Colonic mucosa (tissue), 4 donors: ENCODE measurements at regions not wholly inside any gene's neighbourhood (a gene's known extent, or its start where the extent isn't known, plus 50 kb on each side); places are given as distances from the start of the nearest gene placed in this dataset.

Source experiments
- DNase-seq: peaks from one replicate; pipeline ENCODE4 v3.0.0-alpha.2; 2020
- H3K27ac ChIP-seq: fragments of 200-600 bp; one replicate; pipeline ENCODE4 v1.8.0; 2021
- H3K27me3 ChIP-seq: fragments of 200-600 bp; one replicate; pipeline ENCODE4 v1.8.0; 2021
- H3K36me3 ChIP-seq: fragments of 200-600 bp; one replicate; pipeline ENCODE4 v1.8.0; 2021
- H3K4me1 ChIP-seq: fragments of 200-600 bp; one replicate; pipeline ENCODE4 v1.8.0; 2021; ENCODE audit warnings: mild to moderate bottlenecking
- H3K4me3 ChIP-seq: fragments of 200-600 bp; one replicate; pipeline ENCODE4 v1.8.0; 2021
- H3K9ac ChIP-seq, 2 donors: one replicate each; pipeline ENCODE4 v1.7.0; 2013; ENCODE audit warnings: control low read depth in 2 of 2, low read depth in 2 of 2, low read length in 2 of 2
- H3K9me3 ChIP-seq: fragments of 200-600 bp; one replicate; pipeline ENCODE4 v1.8.0; 2021
- intact Hi-C: fragments of 100-400 bp; cut with DNase I; formaldehyde crosslinking; loops from one replicate; pipeline ENCODE4 v1.14.1; 2022
- TF ChIP-seq, protein P1 (sequence below): fragments of 200-600 bp; IDR thresholded peaks from one replicate; pipeline ENCODE4 v1.8.0; 2022; ENCODE audit warnings: antibody characterized with exemption, mild to moderate bottlenecking
- donor health status: healthy.
- donor health status: DM: no; HTN: no; CAD: no.
- donor health status: DM: no; HTN: no; CAD: no.

DNA sequence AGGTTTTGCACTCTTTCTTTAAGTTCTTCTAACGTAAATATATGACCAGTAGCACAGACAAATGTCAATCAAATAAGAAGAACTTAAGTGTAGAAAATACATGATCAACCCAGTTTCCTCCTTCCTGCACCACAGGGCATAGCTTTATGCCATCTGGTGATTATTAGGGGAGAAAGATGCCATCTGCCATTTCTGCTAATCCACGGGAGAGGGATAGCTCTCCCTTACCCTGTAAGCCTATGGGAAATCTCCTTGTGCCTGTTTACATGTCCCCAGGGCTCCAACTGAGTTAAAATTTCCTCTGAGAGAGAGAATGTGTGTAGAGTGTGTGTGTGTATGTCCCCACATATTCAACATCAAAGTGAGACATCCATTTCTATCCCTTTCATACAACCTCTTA lies 135.9 kb downstream of the RSL24D1 start:
- intact Hi-C loops: no loop called here
- DNase-seq: no peak
- Histone ChIP-seq H3K9me3 (no peaks in the 10 kb centered on the region), H3K9ac (no peak overlapping the region), H3K4me3 (no peak overlapping the region), H3K27me3 (no peaks in the 10 kb centered on the region), H3K36me3 (no peaks in the 10 kb centered on the region), H3K27ac (no peak overlapping the region), H3K4me1 (no peaks in the 10 kb centered on the region)
- TF ChIP-seq, protein P1, sequence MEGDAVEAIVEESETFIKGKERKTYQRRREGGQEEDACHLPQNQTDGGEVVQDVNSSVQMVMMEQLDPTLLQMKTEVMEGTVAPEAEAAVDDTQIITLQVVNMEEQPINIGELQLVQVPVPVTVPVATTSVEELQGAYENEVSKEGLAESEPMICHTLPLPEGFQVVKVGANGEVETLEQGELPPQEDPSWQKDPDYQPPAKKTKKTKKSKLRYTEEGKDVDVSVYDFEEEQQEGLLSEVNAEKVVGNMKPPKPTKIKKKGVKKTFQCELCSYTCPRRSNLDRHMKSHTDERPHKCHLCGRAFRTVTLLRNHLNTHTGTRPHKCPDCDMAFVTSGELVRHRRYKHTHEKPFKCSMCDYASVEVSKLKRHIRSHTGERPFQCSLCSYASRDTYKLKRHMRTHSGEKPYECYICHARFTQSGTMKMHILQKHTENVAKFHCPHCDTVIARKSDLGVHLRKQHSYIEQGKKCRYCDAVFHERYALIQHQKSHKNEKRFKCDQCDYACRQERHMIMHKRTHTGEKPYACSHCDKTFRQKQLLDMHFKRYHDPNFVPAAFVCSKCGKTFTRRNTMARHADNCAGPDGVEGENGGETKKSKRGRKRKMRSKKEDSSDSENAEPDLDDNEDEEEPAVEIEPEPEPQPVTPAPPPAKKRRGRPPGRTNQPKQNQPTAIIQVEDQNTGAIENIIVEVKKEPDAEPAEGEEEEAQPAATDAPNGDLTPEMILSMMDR: no peak

DNA sequence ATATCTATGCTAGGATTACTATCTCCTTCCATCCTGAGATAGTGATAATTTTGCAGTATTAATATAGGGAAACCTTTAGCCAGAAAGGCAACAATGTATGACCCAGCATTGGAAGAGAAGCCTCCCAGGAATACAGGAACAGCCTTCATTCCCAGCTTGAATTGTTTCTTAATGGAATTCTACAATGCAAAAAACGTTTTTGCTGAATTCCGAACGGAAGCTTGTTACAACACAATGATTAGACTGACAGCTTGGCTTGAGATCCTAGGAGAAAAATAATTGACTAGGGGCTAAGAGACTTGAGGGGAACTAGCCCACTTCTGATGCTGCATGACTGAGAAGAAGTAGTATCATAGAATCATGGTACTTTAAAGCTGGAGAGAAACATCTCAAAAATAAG lies 140.2 kb downstream of the RSL24D1 start:
- TF ChIP-seq, protein P1: no peak
- no peaks in the 10 kb centered on the region for H3K4me1 ChIP-seq
- intact Hi-C loops: no loop called here

DNA sequence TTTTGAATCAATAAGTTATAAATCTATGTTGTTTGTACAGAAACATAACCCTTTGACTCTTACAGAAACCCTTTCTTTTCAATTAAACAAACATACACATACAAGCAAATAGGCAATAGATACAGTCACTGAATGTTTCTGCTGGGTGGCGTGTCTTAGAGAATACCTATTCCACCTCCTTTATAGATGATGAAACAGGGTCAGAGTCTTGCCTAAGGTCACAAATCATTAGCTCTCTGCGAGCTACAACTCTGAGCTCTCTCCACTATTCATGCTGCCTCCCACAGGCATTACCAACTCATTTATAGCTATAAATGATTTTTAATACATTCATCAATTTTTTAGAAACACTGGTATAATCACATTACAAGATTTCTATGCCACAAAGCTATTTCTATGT lies 152.6 kb downstream of the RSL24D1 start:
- intact Hi-C loops: no loop called here
- no peaks in the 10 kb centered on the region for H3K4me1 ChIP-seq
- no peak for DNase-seq
- no peaks in the 10 kb centered on the region for H3K36me3 ChIP-seq
- TF ChIP-seq, protein P1: no peak
- no peak overlapping the region for H3K9ac ChIP-seq
- no peak overlapping the region for H3K27ac ChIP-seq
- H3K4me3 ChIP-seq: no peak overlapping the region
- H3K27me3 ChIP-seq: no peaks in the 10 kb centered on the region
- no peaks in the 10 kb centered on the region for H3K9me3 ChIP-seq

More for the DNA sequence above, 140.2 kb downstream of the RSL24D1 start:
- Histone ChIP-seq H3K9ac (no peak overlapping the region), H3K27me3 (no peaks in the 10 kb centered on the region), H3K4me3 (no peak overlapping the region), H3K27ac (no peak overlapping the region), H3K36me3 (no peaks in the 10 kb centered on the region), H3K9me3 (no peaks in the 10 kb centered on the region)
- no peak for DNase-seq

DNA sequence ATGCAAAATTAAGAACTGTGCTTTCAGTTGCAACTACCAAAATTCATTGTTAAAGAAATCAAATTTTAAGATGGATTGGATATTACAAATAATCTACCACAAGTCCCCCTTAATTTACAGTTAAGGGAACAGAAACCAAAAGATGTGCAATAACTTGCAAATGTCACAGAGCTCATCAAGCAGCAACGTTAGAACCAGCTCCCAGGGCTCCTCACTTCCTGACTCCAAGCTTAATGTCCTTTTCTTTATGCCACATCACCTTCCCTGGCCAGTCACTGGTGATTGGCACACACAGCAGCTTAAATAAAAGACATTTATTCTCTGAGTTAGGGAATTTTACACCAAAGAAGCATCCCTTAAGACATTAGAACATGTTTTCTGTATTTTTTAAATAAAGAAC lies 159.7 kb downstream of the RSL24D1 start:
- H3K27ac ChIP-seq: no peak overlapping the region
- TF ChIP-seq, protein P1: no peak
- intact Hi-C loops: no loop called here
- no peak overlapping the region for H3K4me3 ChIP-seq
- H3K36me3 ChIP-seq: no peaks in the 10 kb centered on the region
- no peaks in the 10 kb centered on the region for H3K9me3 ChIP-seq
- H3K9ac ChIP-seq: no peak overlapping the region
- H3K4me1 ChIP-seq: no peaks in the 10 kb centered on the region
- H3K27me3 ChIP-seq: no peaks in the 10 kb centered on the region
- DNase-seq: no peak

DNA sequence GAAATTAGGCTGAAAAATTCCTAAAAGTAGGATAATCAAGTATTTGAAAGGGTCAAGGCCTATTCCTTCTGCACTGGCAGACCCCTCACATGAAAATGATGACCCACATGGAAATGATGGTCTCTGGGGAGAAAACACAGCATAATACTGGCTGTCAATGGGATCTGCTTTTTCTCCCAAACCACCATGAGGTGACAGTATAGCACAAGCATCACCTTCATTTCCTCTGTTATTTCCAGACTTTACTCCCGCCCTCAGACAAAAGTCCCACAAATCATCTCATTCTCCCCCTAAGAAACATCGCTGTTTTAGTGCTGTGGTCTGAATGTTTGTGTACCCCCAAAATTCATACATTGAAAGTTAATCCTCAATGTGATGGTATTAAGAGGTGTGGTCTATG lies 161.0 kb downstream of the RSL24D1 start:
- H3K4me1 ChIP-seq: no peaks in the 10 kb centered on the region

More for the DNA sequence above, 161.0 kb downstream of the RSL24D1 start:
- no peaks in the 10 kb centered on the region for H3K9me3 ChIP-seq
- intact Hi-C loops: no loop called here
- H3K27me3 ChIP-seq: no peaks in the 10 kb centered on the region
- no peak for DNase-seq
- H3K4me3 ChIP-seq: no peak overlapping the region
- no peak overlapping the region for H3K27ac ChIP-seq
- H3K9ac ChIP-seq: no peak overlapping the region
- TF ChIP-seq, protein P1: no peak
- H3K36me3 ChIP-seq: no peaks in the 10 kb centered on the region
